Mesendoderm (in vitro differentiated cells): ENCODE measurements at regions not wholly inside any gene's neighbourhood (a gene's known extent, or its start where the extent isn't known, plus 50 kb on each side); places are given as distances from the start of the nearest gene placed in this dataset.

Experiments used
- DNase-seq: peaks from one replicate; pipeline ENCODE4 v3.0.0; 2013
- H2AK5ac ChIP-seq: 2 replicates; pipeline ENCODE4 v1.6.1; 2013; ENCODE audit warnings: low read length, inconsistent platforms
- H2BK120ac ChIP-seq: 2 replicates; pipeline ENCODE4 v1.6.1; 2013; ENCODE audit warnings: low read depth, mild to moderate bottlenecking, low read length, moderate library complexity, mixed read lengths
- H2BK15ac ChIP-seq: replicated peaks from 2 replicates; pipeline ENCODE4 v1.6.1; 2013; ENCODE audit warnings: low read depth, mild to moderate bottlenecking, moderate library complexity
- H2BK5ac ChIP-seq: 2 replicates; pipeline ENCODE4 v1.6.1; 2013; ENCODE audit warnings: low read length, inconsistent platforms
- H3K18ac ChIP-seq: 2 replicates; pipeline ENCODE4 v1.6.1; 2013; ENCODE audit warnings: mild to moderate bottlenecking, low read length, mixed read lengths
- H3K23ac ChIP-seq: one replicate; pipeline ENCODE4 v1.6.1; 2013; ENCODE audit warnings: low read length
- H3K27ac ChIP-seq: 2 replicates; pipeline ENCODE4 v1.5.1; 2013; ENCODE audit warnings: low read depth, mild to moderate bottlenecking, inconsistent platforms, low read length, moderate library complexity
- H3K27me3 ChIP-seq: 2 replicates; pipeline ENCODE4 v1.6.1; 2013; ENCODE audit warnings: low read length, control low read depth, mild to moderate bottlenecking, inconsistent platforms; ENCODE audit not compliant: insufficient read depth, poor library complexity
- H3K36me3 ChIP-seq: 2 replicates; pipeline ENCODE4 v1.6.1; 2013; ENCODE audit warnings: low read length, inconsistent platforms; ENCODE audit not compliant: control insufficient read depth, insufficient read depth
- H3K4ac ChIP-seq: one replicate; pipeline ENCODE4 v1.6.1; 2013; ENCODE audit warnings: low read depth, mild to moderate bottlenecking, low read length, moderate library complexity
- H3K4me1 ChIP-seq: 2 replicates; pipeline ENCODE4 v1.6.1; 2013; ENCODE audit warnings: low read depth, low read length, inconsistent platforms; ENCODE audit not compliant: control insufficient read depth
- H3K4me2 ChIP-seq: 2 replicates; pipeline ENCODE4 v1.6.1; 2013; ENCODE audit warnings: low read length
- H3K4me3 ChIP-seq: 2 replicates; pipeline ENCODE4 v1.5.1; 2013; ENCODE audit warnings: mild to moderate bottlenecking, low read length
- H3K56ac ChIP-seq: one replicate; pipeline ENCODE4 v1.6.1; 2013; ENCODE audit warnings: low read length
- H3K79me1 ChIP-seq: 2 replicates; pipeline ENCODE4 v1.6.1; 2013; ENCODE audit warnings: low read length, inconsistent platforms
- H3K79me2 ChIP-seq: 2 replicates; pipeline ENCODE4 v1.6.1; 2013; ENCODE audit warnings: mild to moderate bottlenecking, low read length; ENCODE audit not compliant: control insufficient read depth, insufficient read depth
- H3K9ac ChIP-seq: 2 replicates; pipeline ENCODE4 v1.6.1; 2013; ENCODE audit warnings: low read length, inconsistent platforms
- H4K5ac ChIP-seq: one replicate; pipeline ENCODE4 v1.6.1; 2013; ENCODE audit warnings: low read length
- H4K8ac ChIP-seq: one replicate; pipeline ENCODE4 v1.6.1; 2013; ENCODE audit warnings: low read depth, mild to moderate bottlenecking, control low read depth, low read length, moderate library complexity
- WGBS: extraction: QIAGEN DNeasy Blood & Tissue Kit; methylation state at CpG from one replicate; pipeline ENCODE4 v1.1.7; 2013; ENCODE audit warnings: low lambda C conversion rate, missing lambda C conversion rate; ENCODE audit not compliant: insufficient coverage; ENCODE audit errors: extremely low coverage; 5-methylcytosine and 5-hydroxymethylcytosine counted together

DNA sequence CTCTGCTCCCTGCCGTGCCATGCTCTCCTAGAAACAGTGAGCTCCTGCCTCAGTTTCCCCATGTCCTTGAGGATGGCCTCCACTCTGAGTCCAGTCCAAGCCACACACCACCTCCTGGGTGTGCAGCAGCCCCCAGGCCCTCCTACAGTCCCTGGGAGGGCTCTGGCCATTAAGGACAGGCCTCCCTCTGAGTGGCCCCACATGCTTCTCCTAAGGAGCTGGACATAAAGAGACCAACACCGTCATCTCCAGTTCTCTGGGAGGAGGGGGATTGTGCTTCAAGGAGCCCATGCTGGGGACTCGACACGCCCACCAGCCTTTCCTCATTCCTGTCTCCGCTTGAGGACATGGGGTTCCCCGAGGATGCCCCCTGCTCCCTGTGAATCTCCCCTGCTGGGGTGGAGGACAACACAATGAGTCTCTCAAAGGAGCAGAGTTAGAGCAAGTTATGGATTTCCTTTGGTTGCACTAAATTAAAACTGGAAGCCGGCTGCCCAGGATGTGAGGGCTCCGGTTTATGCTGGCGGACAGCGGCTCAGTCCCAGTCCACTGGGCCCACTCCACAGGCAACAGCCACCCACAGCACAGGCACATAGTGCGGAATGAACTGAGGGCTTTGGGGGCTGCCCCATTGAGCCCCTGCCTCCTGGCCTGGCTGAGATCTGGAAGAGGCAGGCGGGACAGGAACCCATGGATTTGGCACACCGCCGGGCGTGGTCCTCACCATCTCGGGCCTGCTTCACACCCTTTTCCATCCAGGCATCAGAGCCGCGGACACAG, 165.6 kb upstream of the IQSEC1 start:
- Histone ChIP-seq H3K9ac (no peak overlapping the region), H3K79me1 (no peaks in the 10 kb centered on the region), H2BK5ac (no peak overlapping the region), H3K27ac (no peak overlapping the region), H3K4me1 (no peaks in the 10 kb centered on the region), H3K27me3 (no peaks in the 10 kb centered on the region), H3K56ac (no peak overlapping the region), H4K8ac (no peak overlapping the region), H3K4me3 (no peak overlapping the region), H3K4ac (no peak overlapping the region), H2AK5ac (no peak overlapping the region), H3K18ac (no peak overlapping the region), H2BK15ac (no peak overlapping the region), H2BK120ac (no peak overlapping the region), H4K5ac (no peak overlapping the region), H3K4me2 (no peak overlapping the region), H3K36me3 (no peaks in the 10 kb centered on the region), H3K23ac (no peak overlapping the region), H3K79me2 (no peaks in the 10 kb centered on the region)
- DNase-seq, result no peak
- WGBS, result no CpG with 5 or more reads among the region's 18 CpGs

DNA sequence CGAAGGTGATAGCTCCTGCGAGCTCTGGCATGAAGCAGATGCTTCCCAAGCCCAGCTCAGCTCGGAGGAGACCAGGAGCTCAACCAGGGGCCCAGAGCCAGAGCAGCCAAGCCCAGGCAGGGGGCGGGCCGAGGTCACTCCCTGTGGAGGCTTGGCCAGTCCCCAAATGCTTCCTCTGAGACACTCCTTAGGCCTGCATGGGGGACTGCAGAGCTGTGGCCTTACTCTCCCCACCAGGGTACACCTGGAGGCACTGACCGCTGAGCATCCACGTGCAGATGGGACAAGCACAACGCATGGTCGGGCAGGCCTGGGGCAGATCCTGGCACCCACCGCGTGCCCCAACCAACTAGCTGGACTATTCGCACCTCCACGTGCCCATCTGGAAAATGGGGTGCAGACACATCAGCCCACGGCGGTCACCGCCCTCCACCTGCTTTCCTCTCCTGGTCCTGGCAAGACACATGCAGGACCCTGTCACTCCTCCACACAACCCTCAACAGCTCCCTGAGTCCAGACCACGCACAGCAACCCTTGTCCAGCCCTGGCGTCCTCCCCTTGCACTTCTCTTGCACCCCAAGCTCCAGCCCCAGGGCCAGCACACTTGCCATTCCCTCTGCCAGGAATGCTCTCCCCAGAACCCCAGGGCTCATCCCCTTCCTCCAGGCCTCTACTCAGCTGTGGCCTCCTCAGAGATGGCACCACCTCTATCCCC, 164.7 kb upstream of the IQSEC1 start:
- Histone ChIP-seq H3K4ac (no peak overlapping the region), H3K4me3 (no peak overlapping the region), H2BK5ac (no peak overlapping the region), H3K27me3 (no peaks in the 10 kb centered on the region), H4K8ac (no peak overlapping the region), H3K4me1 (no peaks in the 10 kb centered on the region), H3K27ac (no peak overlapping the region), H3K18ac (no peak overlapping the region), H2AK5ac (no peak overlapping the region), H2BK15ac (no peak overlapping the region), H3K9ac (no peak overlapping the region), H3K79me1 (no peaks in the 10 kb centered on the region), H2BK120ac (no peak overlapping the region), H4K5ac (no peak overlapping the region), H3K23ac (no peak overlapping the region), H3K36me3 (no peaks in the 10 kb centered on the region), H3K79me2 (no peaks in the 10 kb centered on the region), H3K56ac (no peak overlapping the region), H3K4me2 (no peak overlapping the region)
- DNase-seq, result no peak
- no CpG with 5 or more reads among the region's 18 CpGs for WGBS

DNA sequence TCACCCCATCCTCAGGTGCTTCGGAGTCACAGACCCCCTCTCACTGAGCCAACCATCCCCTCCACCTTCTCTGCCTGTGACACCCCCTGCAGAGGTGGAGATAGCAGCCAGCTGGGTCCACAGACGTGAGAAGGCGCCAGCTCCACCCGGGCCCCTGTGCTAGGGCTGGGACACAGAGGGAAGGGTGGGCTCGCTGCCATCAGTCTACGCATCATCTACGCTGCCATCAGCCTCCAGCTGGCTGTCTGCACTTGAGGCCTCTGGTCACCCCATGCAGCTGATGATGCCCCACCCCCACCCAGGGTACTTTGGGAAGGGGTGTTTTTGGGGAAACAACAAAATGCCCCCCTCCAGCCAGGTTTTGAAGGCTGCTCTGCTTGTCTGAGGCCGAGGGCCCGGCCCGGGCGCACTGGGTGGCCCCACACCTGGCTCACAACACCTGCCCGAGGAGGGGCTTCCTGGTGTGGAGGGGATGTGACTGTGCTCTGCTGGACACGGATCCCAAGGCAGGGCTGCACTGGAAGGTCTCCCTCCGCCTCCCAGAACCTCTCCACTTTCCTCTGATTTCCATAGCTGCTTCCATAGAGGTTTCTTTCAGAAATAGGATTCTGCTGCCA, 163.4 kb upstream of the IQSEC1 start:
- no peak for DNase-seq
- no CpG with 5 or more reads among the region's 14 CpGs for WGBS
- Histone ChIP-seq H3K4me2 (no peak overlapping the region), H3K23ac (no peak overlapping the region), H3K79me2 (no peaks in the 10 kb centered on the region), H3K18ac (no peak overlapping the region), H3K27ac (no peak overlapping the region), H3K4me3 (no peak overlapping the region), H3K56ac (no peak overlapping the region), H4K8ac (no peak overlapping the region), H3K79me1 (no peaks in the 10 kb centered on the region), H2AK5ac (no peak overlapping the region), H3K4me1 (no peaks in the 10 kb centered on the region), H3K4ac (no peak overlapping the region), H3K36me3 (no peaks in the 10 kb centered on the region), H2BK5ac (no peak overlapping the region), H3K27me3 (no peaks in the 10 kb centered on the region), H3K9ac (no peak overlapping the region), H4K5ac (no peak overlapping the region), H2BK120ac (no peak overlapping the region), H2BK15ac (no peak overlapping the region)

DNA sequence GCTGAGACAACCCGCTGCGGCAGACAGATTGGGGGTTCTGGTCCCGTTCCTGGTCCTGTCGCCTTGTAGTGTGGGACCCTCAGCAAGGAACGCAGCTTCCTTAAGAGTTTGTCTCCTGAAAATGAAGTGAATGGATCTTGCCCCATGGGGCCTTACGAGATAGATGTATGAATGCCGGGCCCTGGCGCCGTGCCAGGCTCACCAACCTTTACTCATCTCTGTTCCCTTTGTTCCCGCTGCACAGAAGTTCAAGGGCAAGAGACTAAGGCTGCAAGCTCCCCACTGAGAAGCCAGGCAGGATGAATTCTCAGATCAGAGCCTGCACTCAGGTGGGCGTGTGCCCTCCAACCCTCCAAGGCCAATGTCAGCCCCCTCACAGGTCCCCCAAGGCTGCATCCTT, 162.7 kb upstream of the IQSEC1 start:
- H4K5ac ChIP-seq, result no peak overlapping the region
- H3K4me1 ChIP-seq, result no peaks in the 10 kb centered on the region
- H3K18ac ChIP-seq, result no peak overlapping the region
- H3K9ac ChIP-seq, result no peak overlapping the region
- H3K4ac ChIP-seq, result no peak overlapping the region
- H2BK120ac ChIP-seq, result no peak overlapping the region
- H2BK5ac ChIP-seq, result no peak overlapping the region
- no peak overlapping the region for H4K8ac ChIP-seq
- no peaks in the 10 kb centered on the region for H3K79me1 ChIP-seq
- no peak overlapping the region for H3K4me3 ChIP-seq
- no peak overlapping the region for H3K23ac ChIP-seq
- H3K56ac ChIP-seq, result no peak overlapping the region
- no peaks in the 10 kb centered on the region for H3K36me3 ChIP-seq
- H2AK5ac ChIP-seq, result no peak overlapping the region
- no peak for DNase-seq
- no peaks in the 10 kb centered on the region for H3K79me2 ChIP-seq
- H3K27ac ChIP-seq, result no peak overlapping the region
- no peaks in the 10 kb centered on the region for H3K27me3 ChIP-seq
- no peak overlapping the region for H3K4me2 ChIP-seq
- no CpG with 5 or more reads among the region's 11 CpGs for WGBS
- H2BK15ac ChIP-seq, result no peak overlapping the region

DNA sequence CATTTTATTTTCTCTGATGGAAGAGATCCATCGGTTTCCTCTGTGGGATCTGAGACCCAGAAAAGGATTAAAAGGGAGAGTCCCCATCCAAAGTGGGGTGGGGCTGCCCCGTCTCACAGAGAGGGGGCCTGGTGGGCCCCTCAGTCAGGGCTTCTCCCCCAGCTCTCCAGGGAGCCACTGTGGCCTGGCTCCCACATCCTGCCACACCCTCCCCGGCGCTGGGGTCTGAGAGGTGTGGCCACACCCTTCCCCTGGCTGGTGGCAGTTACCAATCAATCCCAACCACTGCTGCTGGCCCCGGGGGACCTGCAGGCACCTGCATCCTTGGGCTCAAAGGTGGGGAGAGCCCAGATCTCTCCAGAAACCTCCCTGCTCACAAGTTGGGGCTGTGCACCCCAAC, 161.8 kb upstream of the IQSEC1 start:
- Histone ChIP-seq H3K79me2 (no peaks in the 10 kb centered on the region), H2AK5ac (no peak overlapping the region), H3K4ac (no peak overlapping the region), H3K56ac (no peak overlapping the region), H3K4me1 (no peaks in the 10 kb centered on the region), H2BK120ac (no peak overlapping the region), H3K27me3 (no peaks in the 10 kb centered on the region), H3K4me2 (no peak overlapping the region), H3K27ac (no peak overlapping the region), H4K5ac (no peak overlapping the region), H2BK15ac (no peak overlapping the region), H3K36me3 (no peaks in the 10 kb centered on the region), H3K4me3 (no peak overlapping the region), H3K79me1 (no peaks in the 10 kb centered on the region), H4K8ac (no peak overlapping the region), H3K9ac (no peak overlapping the region), H3K18ac (no peak overlapping the region), H2BK5ac (no peak overlapping the region), H3K23ac (no peak overlapping the region)
- DNase-seq, result no peak
- WGBS, result no CpG with 5 or more reads among the region's 5 CpGs
